K562 (cell line): ENCODE measurements at regions not wholly inside any gene's neighbourhood (a gene's known extent, or its start where the extent isn't known, plus 50 kb on each side); places are given as distances from the start of the nearest gene placed in this dataset.

Experiments
- ATAC-seq: fragments of 200-7000 bp; cut with Tn5 transposase; 3 replicates; pipeline ENCODE4 v1.9.1; 2020; ENCODE audit warnings: moderate library complexity
- BruUV-seq: library from RNA; stranded (reverse); fragments of 400-500 nt; replicated peaks from 2 replicates; lab custom pipeline; 2021; lab: Mats Ljungman, UMichigan
- CTCF ChIA-PET: fragments of 300-600 bp; formaldehyde crosslinking; extraction: SDS; loops from one replicate; lab custom pipeline; 2021; ENCODE audit warnings: low intra/inter-chr PET ratio; lab: Yijun Ruan, JAX
- POLR2A ChIA-PET: fragments of 300-600, 350-650 bp; sonication (Branson Sonifier 250); formaldehyde crosslinking; extraction: SDS; loops from one replicate; lab custom pipeline; 2021; ENCODE audit warnings: antibody characterized with exemption, inconsistent platforms; lab: Yijun Ruan, JAX
- DNase-seq, 4 experiments: peaks; one replicate each; pipeline versions ENCODE4 v3.0.0 to v3.0.0-alpha.2; 2011 to 2018; ENCODE audit warnings: low spot score in 3 of 4, mixed read lengths in 3 of 4; ENCODE audit errors: extremely low read depth in 1 of 4
- FAIRE-seq: peaks from 2 replicates; lab custom pipeline; 2011; peaks lifted over from hg19 to GRCh38; lab: Jason Lieb, UNC
- H2AFZ ChIP-seq: 2 replicates; pipeline ENCODE4 v1.6.0; 2011; ENCODE audit warnings: low read depth, low read length, control low read depth, inconsistent platforms
- H3K27ac ChIP-seq: fragments of 200-600 bp; 3 replicates; pipeline ENCODE4 v1.8.0; 2011; ENCODE audit warnings: low read depth, mild to moderate bottlenecking, control low read depth, inconsistent platforms, low read length, moderate library complexity, mixed read lengths; ENCODE audit errors: extremely low read depth
- H3K27me3 ChIP-seq, 2 experiments: fragments of 300-600 bp in 1 of 2; 2 replicates in 1 of 2; 3 replicates in 1 of 2; pipeline versions ENCODE4 v1.6.0 to v1.8.0; 2011; ENCODE audit warnings: inconsistent platforms in 2 of 2, low read length in 2 of 2, mild to moderate bottlenecking in 1 of 2, mixed read lengths in 1 of 2, moderate library complexity in 1 of 2; ENCODE audit not compliant: control insufficient read depth in 2 of 2, insufficient read depth in 2 of 2
- H3K36me3 ChIP-seq: fragments of 300-600 bp; 3 replicates; pipeline ENCODE4 v1.8.0; 2011; ENCODE audit warnings: mild to moderate bottlenecking, low read length, inconsistent platforms; ENCODE audit not compliant: control insufficient read depth, insufficient read depth
- H3K4me1 ChIP-seq, 2 experiments: fragments of 200-600 bp in 1 of 2; replicated peaks in 1 of 2; 2 replicates in 1 of 2; 3 replicates in 1 of 2; pipeline versions ENCODE4 v1.5.1 to v1.8.0; 2011; ENCODE audit warnings: inconsistent platforms in 2 of 2, low read length in 2 of 2, mild to moderate bottlenecking in 1 of 2, mixed read lengths in 1 of 2, moderate library complexity in 1 of 2; ENCODE audit not compliant: control insufficient read depth in 2 of 2, insufficient read depth in 2 of 2
- H3K4me2 ChIP-seq: 2 replicates; pipeline ENCODE4 v1.6.1; 2011; ENCODE audit warnings: low read length, control low read depth, inconsistent platforms, mixed read lengths; ENCODE audit not compliant: insufficient read depth
- H3K4me3 ChIP-seq: fragments of 200-600 bp; sonication (generic), shearing (Covaris generic); 2 replicates; pipeline ENCODE4 v1.5.1; 2016; ENCODE audit warnings: control low read depth, inconsistent platforms
- H3K79me2 ChIP-seq: fragments of 200-600 bp; 3 replicates; pipeline ENCODE4 v1.8.0; 2011; ENCODE audit warnings: low read length, inconsistent platforms; ENCODE audit not compliant: control insufficient read depth, insufficient read depth
- H3K9ac ChIP-seq, 2 experiments: 2 replicates each; pipeline versions ENCODE4 v1.6.0 to v1.6.1; 2011; ENCODE audit warnings: low read depth in 2 of 2, low read length in 2 of 2, control low read depth in 1 of 2, inconsistent platforms in 1 of 2, mild to moderate bottlenecking in 1 of 2, mixed read lengths in 1 of 2; ENCODE audit not compliant: insufficient read depth in 1 of 2
- H3K9me1 ChIP-seq: one replicate; pipeline ENCODE4 v1.6.0; 2011; ENCODE audit warnings: inconsistent platforms, mild to moderate bottlenecking, low read length, moderate library complexity; ENCODE audit not compliant: control insufficient read depth, insufficient read depth
- H3K9me3 ChIP-seq: replicated peaks from 2 replicates; pipeline ENCODE4 v1.5.1; 2011; ENCODE audit warnings: low read depth, low read length, inconsistent platforms; ENCODE audit not compliant: control insufficient read depth, insufficient read depth
- H4K20me1 ChIP-seq: replicated peaks from 2 replicates; pipeline ENCODE4 v1.6.1; 2011; ENCODE audit warnings: low read length, inconsistent platforms, mixed read lengths; ENCODE audit not compliant: control insufficient read depth, insufficient read depth
- ARNT ChIP-seq, 2 experiments: fragments of 450-650 bp; IDR thresholded peaks; 2 replicates each; pipeline ENCODE4 v1.6.1; 2016; ENCODE audit warnings: mild to moderate bottlenecking in 1 of 2
- CXXC5 ChIP-seq: fragments of 250-450 bp; sonication (Bioruptor Pico); IDR thresholded peaks from 2 replicates; pipeline ENCODE4 v1.8.0; 2022; ENCODE audit warnings: inconsistent platforms, mild to moderate bottlenecking, moderate library complexity
- FIP1L1 ChIP-seq: fragments of 200-400 bp; formaldehyde crosslinking; IDR thresholded peaks from 2 replicates; pipeline ENCODE4 v1.6.1; 2018; ENCODE audit warnings: mild to moderate bottlenecking, low read depth, low read length; ENCODE audit not compliant: poor library complexity, severe bottlenecking
- HLTF ChIP-seq: fragments of 450-650 bp; IDR thresholded peaks from 2 replicates; pipeline ENCODE4 v1.6.1; 2016
- NR2C1 ChIP-seq, 2 experiments: fragments of 450-650 bp; IDR thresholded peaks; 2 replicates each; pipeline ENCODE4 v1.6.1; 2017; ENCODE audit warnings: mild to moderate bottlenecking in 2 of 2, antibody characterized with exemption in 1 of 2, inconsistent platforms in 1 of 2, missing compliant biosample characterization in 1 of 2, missing genetic modification characterization in 1 of 2
- RAD21 ChIP-seq, 2 experiments: fragments of 250-450 bp in 1 of 2; fragments of 450-650 bp in 1 of 2; sonication (Bioruptor Pico) in 1 of 2; formaldehyde crosslinking in 1 of 2; IDR thresholded peaks in 1 of 2; conservative IDR thresholded peaks in 1 of 2; 2 replicates each; pipeline versions ENCODE4 v1.4.0 to v1.8.0; 2020 to 2022; ENCODE audit warnings: mild to moderate bottlenecking in 2 of 2, moderate library complexity in 1 of 2
- ZBTB7A ChIP-seq: IDR thresholded peaks from 2 replicates; pipeline ENCODE4 v1.6.1; 2011; ENCODE audit warnings: low read depth, mild to moderate bottlenecking, low read length, moderate library complexity, borderline replicate concordance; ENCODE audit not compliant: control insufficient read depth
- ZKSCAN8 ChIP-seq: fragments of 200-800 bp; sonication (Bioruptor generic); IDR thresholded peaks from 2 replicates; pipeline ENCODE4 v1.6.1; 2016; ENCODE audit warnings: missing genetic modification characterization, missing compliant biosample characterization
- ZNF444 ChIP-seq: fragments of 250-450 bp; sonication (Bioruptor Pico); IDR thresholded peaks from 2 replicates; pipeline ENCODE4 v1.4.0; 2020; ENCODE audit warnings: mild to moderate bottlenecking, moderate library complexity
- ZNF445 ChIP-seq: fragments of 250-450 bp; sonication (Bioruptor Pico); IDR thresholded peaks from 2 replicates; pipeline ENCODE4 v1.4.0; 2020; ENCODE audit warnings: low read depth, mild to moderate bottlenecking, moderate library complexity
- WGBS: fragments of 100-300 bp; shearing (Covaris generic); methylation state at CpG from one replicate; pipeline ENCODE4 v1.1.6; 2016; ENCODE audit warnings: low coverage, mixed read lengths; ENCODE audit not compliant: insufficient coverage; ENCODE audit errors: missing lambda C conversion rate; 5-methylcytosine and 5-hydroxymethylcytosine counted together
- in situ Hi-C: fragments of 300-500 bp; cut with MboI; formaldehyde crosslinking; loops from 4 replicates; pipeline ENCODE4 v1.15.0; 2018; ENCODE audit warnings: inconsistent platforms, mixed read lengths
- intact Hi-C: fragments of 100-400 bp; cut with micrococcal nuclease; formaldehyde crosslinking; loops from 2 replicates; pipeline ENCODE4 v1.14.2; 2022
- TF ChIP-seq, protein P1 (sequence below): fragments of 450-650 bp; IDR thresholded peaks from 2 replicates; pipeline ENCODE4 v1.6.1; 2018; ENCODE audit warnings: mild to moderate bottlenecking, low read depth; ENCODE audit not compliant: partially characterized antibody
- TF ChIP-seq, protein P2 (sequence below): fragments of 450-650 bp; formaldehyde crosslinking; conservative IDR thresholded peaks from 2 replicates; pipeline ENCODE4 v1.4.0; 2022; ENCODE audit warnings: mild to moderate bottlenecking, missing genetic modification characterization
- TF ChIP-seq, protein P3 (sequence below): fragments of 450-650 bp; IDR thresholded peaks from 2 replicates; pipeline ENCODE4 v1.6.1; 2016; ENCODE audit warnings: borderline replicate concordance

DNA sequence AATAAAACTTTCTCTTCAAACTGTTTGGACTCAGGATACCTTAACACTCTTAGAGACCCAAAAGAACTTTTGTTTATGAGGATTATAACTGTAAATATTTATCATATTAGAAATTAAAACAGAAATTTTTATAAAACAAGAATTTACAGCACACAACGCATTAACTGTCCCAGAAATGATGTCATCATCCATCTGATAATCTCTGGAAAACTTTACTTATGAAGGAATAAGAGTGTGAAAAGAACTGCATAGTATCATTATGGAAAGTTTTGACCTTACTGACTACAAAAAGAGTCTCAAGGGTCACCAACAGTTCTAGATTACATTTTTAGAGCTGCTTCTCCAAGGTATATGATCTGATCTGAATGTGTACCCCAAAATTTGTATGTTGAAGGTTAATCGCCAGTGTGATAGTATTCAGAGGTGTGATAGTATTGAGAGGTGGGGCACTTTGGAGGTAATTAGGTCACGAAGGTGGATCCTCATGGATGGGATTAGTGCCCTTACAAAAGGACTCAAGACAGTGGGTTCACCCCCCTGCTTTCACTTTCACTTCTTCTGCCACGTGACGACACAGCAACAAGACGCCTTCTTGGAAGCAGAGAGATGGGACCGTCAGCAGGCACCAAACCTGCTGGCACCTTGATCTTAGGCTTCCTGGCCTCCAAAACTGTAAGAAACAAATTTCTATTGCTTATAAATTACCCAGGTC lies 95.7 kb upstream of the NR5A2 start (continued):
- TF ChIP-seq NR2C1 (IDR thresholded peaks at IDR 0.05) (no peak; the same call in 1 of the 2 replicates), NR2C1 (tag; IDR thresholded peaks at IDR 0.05) (peak; percentile 65), ZNF444 (no peak)
- TF ChIP-seq, all 486 proteins: peak for 51

DNA sequence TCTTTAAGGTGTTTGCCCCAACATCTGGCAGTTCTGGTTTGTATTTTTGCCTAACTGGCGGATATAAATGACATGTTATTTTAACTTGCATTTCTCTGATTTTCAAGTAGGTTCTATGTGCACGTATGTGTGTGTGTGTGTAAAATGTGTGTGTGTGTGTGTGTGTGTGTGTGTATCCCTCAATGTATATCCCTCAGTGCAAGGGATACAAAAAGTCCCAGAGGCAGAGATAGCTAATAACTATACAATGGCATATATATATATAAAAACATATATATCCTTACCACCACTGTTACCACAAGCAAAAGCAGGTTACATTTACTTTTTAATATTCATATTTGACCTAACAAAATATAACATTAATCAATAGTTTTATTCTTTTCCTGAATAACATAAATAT lies 95.0 kb upstream of the NR5A2 start:
- FAIRE-seq, result no peak
- peak overlapping the region; percentile 76 for H3K4me2 ChIP-seq
- no peak for TF ChIP-seq ZNF445 (CRISPR knock-in tag)
- no peak for TF ChIP-seq ZKSCAN8 (CRISPR knock-in tag)
- no peak for TF ChIP-seq ARNT (IDR thresholded peaks at IDR 0.05)
- TF ChIP-seq, protein P1, sequence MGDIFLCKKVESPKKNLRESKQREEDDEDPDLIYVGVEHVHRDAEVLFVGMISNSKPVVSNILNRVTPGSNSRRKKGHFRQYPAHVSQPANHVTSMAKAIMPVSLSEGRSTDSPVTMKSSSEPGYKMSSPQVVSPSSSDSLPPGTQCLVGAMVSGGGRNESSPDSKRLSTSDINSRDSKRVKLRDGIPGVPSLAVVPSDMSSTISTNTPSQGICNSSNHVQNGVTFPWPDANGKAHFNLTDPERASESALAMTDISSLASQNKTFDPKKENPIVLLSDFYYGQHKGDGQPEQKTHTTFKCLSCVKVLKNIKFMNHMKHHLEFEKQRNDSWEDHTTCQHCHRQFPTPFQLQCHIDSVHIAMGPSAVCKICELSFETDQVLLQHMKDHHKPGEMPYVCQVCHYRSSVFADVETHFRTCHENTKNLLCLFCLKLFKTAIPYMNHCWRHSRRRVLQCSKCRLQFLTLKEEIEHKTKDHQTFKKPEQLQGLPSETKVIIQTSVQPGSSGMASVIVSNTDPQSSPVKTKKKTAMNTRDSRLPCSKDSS, result no peak
- TF ChIP-seq, protein P2, sequence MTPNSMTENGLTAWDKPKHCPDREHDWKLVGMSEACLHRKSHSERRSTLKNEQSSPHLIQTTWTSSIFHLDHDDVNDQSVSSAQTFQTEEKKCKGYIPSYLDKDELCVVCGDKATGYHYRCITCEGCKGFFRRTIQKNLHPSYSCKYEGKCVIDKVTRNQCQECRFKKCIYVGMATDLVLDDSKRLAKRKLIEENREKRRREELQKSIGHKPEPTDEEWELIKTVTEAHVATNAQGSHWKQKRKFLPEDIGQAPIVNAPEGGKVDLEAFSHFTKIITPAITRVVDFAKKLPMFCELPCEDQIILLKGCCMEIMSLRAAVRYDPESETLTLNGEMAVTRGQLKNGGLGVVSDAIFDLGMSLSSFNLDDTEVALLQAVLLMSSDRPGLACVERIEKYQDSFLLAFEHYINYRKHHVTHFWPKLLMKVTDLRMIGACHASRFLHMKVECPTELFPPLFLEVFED (CRISPR knock-in tag), result 0 out of 2 replicates have a peak, but pooled peaks have one; percentile 29
- TF ChIP-seq, protein P3, sequence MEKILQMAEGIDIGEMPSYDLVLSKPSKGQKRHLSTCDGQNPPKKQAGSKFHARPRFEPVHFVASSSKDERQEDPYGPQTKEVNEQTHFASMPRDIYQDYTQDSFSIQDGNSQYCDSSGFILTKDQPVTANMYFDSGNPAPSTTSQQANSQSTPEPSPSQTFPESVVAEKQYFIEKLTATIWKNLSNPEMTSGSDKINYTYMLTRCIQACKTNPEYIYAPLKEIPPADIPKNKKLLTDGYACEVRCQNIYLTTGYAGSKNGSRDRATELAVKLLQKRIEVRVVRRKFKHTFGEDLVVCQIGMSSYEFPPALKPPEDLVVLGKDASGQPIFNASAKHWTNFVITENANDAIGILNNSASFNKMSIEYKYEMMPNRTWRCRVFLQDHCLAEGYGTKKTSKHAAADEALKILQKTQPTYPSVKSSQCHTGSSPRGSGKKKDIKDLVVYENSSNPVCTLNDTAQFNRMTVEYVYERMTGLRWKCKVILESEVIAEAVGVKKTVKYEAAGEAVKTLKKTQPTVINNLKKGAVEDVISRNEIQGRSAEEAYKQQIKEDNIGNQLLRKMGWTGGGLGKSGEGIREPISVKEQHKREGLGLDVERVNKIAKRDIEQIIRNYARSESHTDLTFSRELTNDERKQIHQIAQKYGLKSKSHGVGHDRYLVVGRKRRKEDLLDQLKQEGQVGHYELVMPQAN, result no peak
- no peak for TF ChIP-seq RAD21 (CRISPR knock-in tag; conservative IDR thresholded peaks at IDR 0.05 in 1 of 2, IDR thresholded peaks at IDR 0.05 in 1 of 2)
- no peak for TF ChIP-seq HLTF
- TF ChIP-seq FIP1L1, result no peak
- no peak for TF ChIP-seq ZBTB7A
- 0 out of 2 replicates have a peak, but pooled peaks have one; percentile 6 for TF ChIP-seq CXXC5

More for the DNA sequence above, 95.0 kb upstream of the NR5A2 start:
- WGBS, result 14% methylated on average over 2 of the region's 2 CpGs
- Histone ChIP-seq H3K9me3 (no peaks in the 10 kb centered on the region), H4K20me1 (no peaks in the 10 kb centered on the region), H3K4me3 (peak overlapping the region; percentile 31), H3K36me3 (no peaks in the 10 kb centered on the region), H3K79me2 (no peaks in the 10 kb centered on the region), H3K27me3 (peaks cover 0 to 2% of the 10 kb centered on the region in 2 experiments; a peak in 2 of 5 replicates), H3K4me1 (no peaks in the 10 kb centered on the region), H2AFZ (peak overlapping the region; percentile 95), H3K9me1 (no peaks in the 10 kb centered on the region), H3K9ac (peak overlapping the region in 1 of 2 experiments; percentile 10; a peak in 1 of 4 replicates), H3K27ac (no peak overlapping the region)
- peak; percentile 63 for ATAC-seq
- ChIA-PET CTCF (no interaction called here), POLR2A (no interaction called here)
- intact Hi-C loops, result no loop called here
- no peak for DNase-seq
- TSS peak; percentile 79 for BruUV-seq
- in situ Hi-C loops, result no loop called here
